ENCODE measurements at regions not wholly inside any gene's neighbourhood (a gene's known extent, or its start where the extent isn't known, plus 50 kb on each side); places are given as distances from the start of the nearest gene placed in this dataset.
"Not testable (repeated sequence)": the region's sequence is repeated elsewhere in the genome, so short reads cannot be mapped to it uniquely, and the experiment has no call there.

DNA sequence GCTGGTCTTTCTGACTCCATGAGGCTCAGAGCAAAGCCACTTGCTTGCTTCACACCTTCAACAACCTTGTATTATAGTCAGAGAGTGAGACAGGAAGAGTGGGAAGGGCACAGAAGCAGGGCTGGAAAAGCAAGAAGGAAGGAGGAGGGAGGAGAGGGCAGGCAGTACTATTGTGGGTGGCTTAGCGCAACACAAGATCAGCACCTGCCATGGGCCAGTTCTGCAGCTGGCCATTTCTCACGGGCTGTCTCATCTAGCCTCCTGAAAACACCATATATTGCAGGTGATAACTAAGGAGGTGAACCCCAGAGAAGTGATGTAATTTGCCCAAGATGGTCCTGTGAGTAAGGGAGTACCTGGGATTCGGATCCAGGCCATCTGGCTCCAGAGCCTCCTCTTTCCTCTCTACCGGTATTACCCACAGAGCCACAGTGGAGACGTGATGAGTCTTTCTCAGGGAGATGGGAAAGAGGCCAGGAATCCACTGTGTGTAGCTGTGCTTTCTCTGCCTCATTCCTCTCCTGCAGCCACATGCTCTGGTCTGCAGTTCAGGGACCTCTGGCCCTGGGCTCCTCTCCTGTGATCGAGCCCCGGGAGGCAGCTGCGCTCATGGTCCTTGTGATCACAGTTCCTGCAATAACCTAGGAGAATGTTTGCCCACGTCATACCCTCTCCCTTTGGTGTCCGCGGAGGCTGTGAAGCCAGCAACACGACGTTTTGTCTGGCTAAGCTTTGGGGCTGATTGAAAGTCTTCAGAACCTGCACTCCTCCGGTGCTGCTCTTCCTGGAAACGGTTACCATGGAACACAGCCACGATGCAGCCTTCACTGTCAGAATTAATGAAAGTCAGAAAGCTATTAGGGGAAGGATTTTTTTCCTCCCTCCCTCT is 178.1 kb upstream of the CCL2 start:
- Histone ChIP-seq H3K4me3 (no peak overlapping the region), H3K9me3 (no peaks in the 10 kb centered on the region), H3K4me1 (ENCODE audit: low read depth) (no peaks in the 10 kb centered on the region), H3K36me3 (ENCODE audit: low read depth) (no peaks in the 10 kb centered on the region)
- TF ChIP-seq, protein P1, sequence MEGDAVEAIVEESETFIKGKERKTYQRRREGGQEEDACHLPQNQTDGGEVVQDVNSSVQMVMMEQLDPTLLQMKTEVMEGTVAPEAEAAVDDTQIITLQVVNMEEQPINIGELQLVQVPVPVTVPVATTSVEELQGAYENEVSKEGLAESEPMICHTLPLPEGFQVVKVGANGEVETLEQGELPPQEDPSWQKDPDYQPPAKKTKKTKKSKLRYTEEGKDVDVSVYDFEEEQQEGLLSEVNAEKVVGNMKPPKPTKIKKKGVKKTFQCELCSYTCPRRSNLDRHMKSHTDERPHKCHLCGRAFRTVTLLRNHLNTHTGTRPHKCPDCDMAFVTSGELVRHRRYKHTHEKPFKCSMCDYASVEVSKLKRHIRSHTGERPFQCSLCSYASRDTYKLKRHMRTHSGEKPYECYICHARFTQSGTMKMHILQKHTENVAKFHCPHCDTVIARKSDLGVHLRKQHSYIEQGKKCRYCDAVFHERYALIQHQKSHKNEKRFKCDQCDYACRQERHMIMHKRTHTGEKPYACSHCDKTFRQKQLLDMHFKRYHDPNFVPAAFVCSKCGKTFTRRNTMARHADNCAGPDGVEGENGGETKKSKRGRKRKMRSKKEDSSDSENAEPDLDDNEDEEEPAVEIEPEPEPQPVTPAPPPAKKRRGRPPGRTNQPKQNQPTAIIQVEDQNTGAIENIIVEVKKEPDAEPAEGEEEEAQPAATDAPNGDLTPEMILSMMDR (IDR thresholded peaks at IDR 0.05), result no peak
- DNase-seq (no peak), ATAC-seq (no peak)
- intact Hi-C loops (cut with DNase I, micrococcal nuclease), result no loop called here

DNA sequence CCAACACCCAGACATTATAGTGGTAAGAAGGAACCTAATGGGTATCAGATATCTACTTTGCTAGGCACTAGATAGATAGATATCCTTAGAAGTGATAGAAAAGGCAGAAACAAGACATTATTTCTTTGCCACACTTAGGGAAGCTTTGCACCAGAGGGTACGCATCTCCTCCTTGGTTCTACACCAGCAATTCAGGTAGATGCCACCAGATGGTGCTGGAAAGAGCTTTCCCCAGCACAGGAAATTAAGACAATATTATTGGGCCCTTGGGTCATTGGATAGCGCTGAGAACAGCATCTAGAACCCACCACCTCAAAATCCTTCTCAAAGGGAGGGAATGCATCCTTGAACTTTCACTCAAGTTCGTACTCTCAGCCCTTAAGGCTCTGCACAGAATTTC is 173.8 kb upstream of the CCL2 start:
- no peak for ATAC-seq

DNA sequence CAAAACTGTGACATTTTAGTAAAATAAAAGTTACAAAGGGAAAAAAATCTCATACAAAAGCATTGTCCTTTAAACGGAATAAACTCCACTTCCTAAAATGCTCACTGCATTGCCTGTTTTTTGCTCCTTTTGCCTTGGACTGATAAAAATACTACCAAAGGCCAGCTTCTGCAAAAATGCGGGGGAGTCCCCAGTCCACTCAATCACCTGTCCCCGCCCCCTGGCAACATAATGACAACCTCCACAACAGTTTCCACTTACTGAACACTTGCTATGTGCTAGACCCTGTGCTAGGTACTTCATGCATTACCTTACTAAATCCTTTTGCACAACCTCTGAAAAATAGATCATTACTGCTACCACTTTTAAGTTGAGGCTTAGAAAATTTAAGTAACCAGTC is 172.7 kb upstream of the CCL2 start:
- TF ChIP-seq, protein P1 (IDR thresholded peaks at IDR 0.05), result no peak
- DNase-seq (no peak), ATAC-seq (no peak)
- intact Hi-C loops (cut with DNase I, micrococcal nuclease), result no loop called here
- Histone ChIP-seq H3K9me3 (no peaks in the 10 kb centered on the region), H3K4me3 (no peak overlapping the region), H3K36me3 (ENCODE audit: low read depth) (no peaks in the 10 kb centered on the region), H3K4me1 (ENCODE audit: low read depth) (no peaks in the 10 kb centered on the region)

More for the DNA sequence above, 173.8 kb upstream of the CCL2 start:
- peak in 1 of 3 donors; percentile 2 for DNase-seq
- Histone ChIP-seq H3K4me3 (no peak overlapping the region), H3K9me3 (no peaks in the 10 kb centered on the region), H3K4me1 (ENCODE audit: low read depth) (no peaks in the 10 kb centered on the region), H3K36me3 (ENCODE audit: low read depth) (no peaks in the 10 kb centered on the region)
- TF ChIP-seq, protein P1 (IDR thresholded peaks at IDR 0.05), result no peak
- intact Hi-C loops (cut with DNase I, micrococcal nuclease), result no loop called here

DNA sequence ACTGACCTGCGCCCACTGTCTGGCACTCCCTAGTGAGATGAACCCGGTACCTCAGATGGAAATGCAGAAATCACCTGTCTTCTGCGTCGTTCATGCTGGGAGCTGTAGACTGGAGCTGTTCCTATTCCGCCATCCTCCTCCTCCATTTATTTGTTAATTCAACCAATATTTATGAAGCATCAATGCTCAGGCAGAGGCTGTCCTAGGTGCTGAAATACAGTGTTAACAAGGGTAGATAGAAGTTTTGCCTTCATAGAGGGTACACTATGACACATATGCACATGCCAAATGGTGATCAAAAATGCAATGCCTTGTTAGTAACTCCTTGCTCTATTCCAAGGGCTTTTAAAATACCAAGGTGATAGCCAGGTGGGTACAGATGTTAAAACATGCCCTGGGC is 166.0 kb upstream of the CCL2 start:
- H3K9me3 ChIP-seq; intact Hi-C loops (cut with DNase I, micrococcal nuclease); H3K4me1 ChIP-seq (ENCODE audit: low read depth); H3K36me3 ChIP-seq (ENCODE audit: low read depth); H3K4me3 ChIP-seq; ATAC-seq; DNase-seq: not testable (repeated sequence)

DNA sequence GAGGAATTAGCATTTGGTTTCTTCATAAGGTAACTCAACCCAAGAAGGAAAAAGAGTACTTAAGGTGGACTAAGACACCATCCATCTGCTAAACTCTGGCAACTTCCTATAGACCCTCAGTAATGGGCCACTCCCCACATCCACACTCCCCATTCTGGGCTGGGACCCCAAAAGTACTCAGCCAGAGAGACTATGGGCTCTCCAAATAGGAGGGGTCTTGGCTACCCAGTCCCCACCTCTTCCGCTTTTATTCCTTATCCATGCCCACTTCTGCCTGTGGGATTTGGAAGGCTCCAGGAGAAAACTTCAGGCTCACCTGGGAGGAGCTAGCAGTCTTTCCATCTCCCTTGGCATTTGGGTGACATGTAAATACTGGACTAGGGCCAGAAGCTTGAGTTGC is 164.5 kb upstream of the CCL2 start:
- Histone ChIP-seq H3K4me1 (ENCODE audit: low read depth) (no peaks in the 10 kb centered on the region), H3K4me3 (no peak overlapping the region), H3K9me3 (no peaks in the 10 kb centered on the region), H3K36me3 (ENCODE audit: low read depth) (no peaks in the 10 kb centered on the region)
- DNase-seq (no peak), ATAC-seq (no peak)
- TF ChIP-seq, protein P1 (IDR thresholded peaks at IDR 0.05), result no peak
- intact Hi-C loops (cut with DNase I, micrococcal nuclease), result no loop called here

DNA sequence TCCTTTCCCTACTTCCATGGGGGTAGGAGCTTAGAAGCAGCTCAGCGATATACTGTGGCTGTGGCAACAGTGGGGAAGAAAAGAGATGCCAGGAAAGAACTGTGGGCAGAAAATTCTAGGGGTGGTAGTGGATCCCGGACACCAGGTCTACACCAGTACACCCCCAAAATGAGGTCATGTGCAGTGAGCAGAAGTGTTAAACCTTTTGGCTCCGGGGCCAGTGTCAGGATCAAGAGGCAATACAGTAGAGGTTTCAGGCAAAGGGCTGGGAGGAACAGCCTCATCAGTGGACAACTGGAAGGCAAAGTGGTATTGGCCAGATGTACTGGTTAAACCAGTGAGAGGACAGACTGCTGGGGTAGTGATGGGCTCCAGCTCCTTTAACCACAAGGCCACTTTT is 163.1 kb upstream of the CCL2 start:
- TF ChIP-seq, protein P1 (IDR thresholded peaks at IDR 0.05), result no peak
- intact Hi-C loops (cut with DNase I, micrococcal nuclease), result no loop called here
- no peak for ATAC-seq
- Histone ChIP-seq H3K4me1 (ENCODE audit: low read depth) (no peaks in the 10 kb centered on the region), H3K4me3 (no peak overlapping the region), H3K9me3 (no peaks in the 10 kb centered on the region), H3K36me3 (ENCODE audit: low read depth) (no peaks in the 10 kb centered on the region)
- DNase-seq, result no peak
